ENCODE measurements at regions not wholly inside any gene's neighbourhood (a gene's known extent, or its start where the extent isn't known, plus 50 kb on each side); places are given as distances from the start of the nearest gene placed in this dataset.

- Histone ChIP-seq H3K4me1 (ENCODE audit: insufficient read depth, low read length) (no peaks in the 10 kb centered on the region), H4K91ac (ENCODE audit: insufficient read length, low read depth, low read length) (no peak overlapping the region), H2AK5ac (ENCODE audit: insufficient read length, low read length) (no peak overlapping the region), H2BK20ac (ENCODE audit: low read depth, low read length, poor library complexity, severe bottlenecking) (no peak overlapping the region), H3K23me2 (ENCODE audit: insufficient read length, low read depth, low read length, poor library complexity, severe bottlenecking) (no peaks in the 10 kb centered on the region), H2BK15ac (ENCODE audit: low read depth, low read length) (no peak overlapping the region), H2AFZ (ENCODE audit: low read length) (no peak overlapping the region), H3K79me1 (ENCODE audit: insufficient read depth, low read depth, low read length, poor library complexity, severe bottlenecking) (no peaks in the 10 kb centered on the region), H3K4ac (ENCODE audit: low read depth, low read length) (no peak overlapping the region), H3K18ac (ENCODE audit: insufficient read length, low read depth, low read length) (no peak overlapping the region), H3K79me2 (ENCODE audit: insufficient read depth, low read length) (no peaks in the 10 kb centered on the region), H2BK12ac (ENCODE audit: insufficient read length, low read depth, low read length) (peak overlapping the region; percentile 62), H3K9me3 (ENCODE audit: control insufficient read depth, low read depth, low read length) (no peaks in the 10 kb centered on the region), H4K8ac (replicated peaks; ENCODE audit: insufficient read length, low read depth, low read length) (no peak overlapping the region), H4K20me1 (ENCODE audit: control insufficient read depth, insufficient read depth, insufficient read length) (peaks cover 2% of the 10 kb centered on the region), H2BK5ac (ENCODE audit: insufficient read length, low read length) (no peak overlapping the region), H3K4me2 (ENCODE audit: insufficient read depth, insufficient read length, low read length) (no peak overlapping the region), H3K56ac (ENCODE audit: insufficient read length, low read depth, low read length) (no peak overlapping the region), H3K27ac (ENCODE audit: insufficient read length, low read depth, low read length) (no peak overlapping the region), H3K23ac (ENCODE audit: insufficient read length, low read depth, low read length) (no peak overlapping the region), H3T11ph (ENCODE audit: low read length) (no peak overlapping the region), H3K27me3 (ENCODE audit: insufficient read depth, low read length) (no peaks in the 10 kb centered on the region), H2BK120ac (ENCODE audit: low read depth, low read length, poor library complexity, severe bottlenecking) (no peak overlapping the region), H4K5ac (ENCODE audit: insufficient read length, low read depth, low read length) (no peak overlapping the region), H3K14ac (ENCODE audit: insufficient read depth, low read length) (no peak overlapping the region), H3K9ac (ENCODE audit: extremely low read depth, insufficient read length, low read length) (no peak overlapping the region)
- Mint-ChIP-seq H3K27me3 (ENCODE audit: low read depth) (no peaks in the 10 kb centered on the region), H3K27ac (no peak overlapping the region; a peak in 1 of 7 replicates), H3K4me1 (peaks cover 6 to 10% of the 10 kb centered on the region in 2 experiments; a peak in 3 of 4 replicates), H3K4me3 (no peak overlapping the region), H3K9me3 (peaks cover 9 to 11% of the 10 kb centered on the region in 2 experiments), H3K36me3 (ENCODE audit: insufficient read depth in 1 of 3, low read depth in 3 of 3) (peaks cover 9 to 20% (median 19%) of the 10 kb centered on the region in 3 experiments)
- TF ChIP-seq CTCF (conservative IDR thresholded peaks at IDR 0.05) = no peak
- no peak for DNase-seq
- no CpG with 5 or more reads among the region's 5 CpGs for WGBS (ENCODE audit: extremely low coverage, insufficient read length, low lambda C conversion rate)
These were observed 324.9 kb upstream of the TCF4 start for GRCh38 chr18:55912919-55913318.
